Lower lobe of right lung (tissue), 2 donors: ENCODE measurements at regions not wholly inside any gene's neighbourhood (a gene's known extent, or its start where the extent isn't known, plus 50 kb on each side); places are given as distances from the start of the nearest gene placed in this dataset.

Source experiments
- ATAC-seq, 2 donors: fragments of 200-7000 bp; cut with Tn5 transposase; one replicate each; pipeline ENCODE4 v1.9.1; 2020 to 2022; ENCODE audit warnings: mild to moderate bottlenecking in 2 of 2, moderate library complexity in 2 of 2
- DNase-seq: peaks from one replicate; pipeline ENCODE4 v3.0.0-alpha.2; 2020
- H3K27ac ChIP-seq: fragments of 200-600 bp; one replicate; pipeline ENCODE4 v1.8.0; 2022
- H3K27me3 ChIP-seq: fragments of 200-600 bp; one replicate; pipeline ENCODE4 v1.8.0; 2022; ENCODE audit warnings: low read depth
- H3K36me3 ChIP-seq: fragments of 200-600 bp; one replicate; pipeline ENCODE4 v1.8.0; 2022; ENCODE audit warnings: mild to moderate bottlenecking
- H3K4me1 ChIP-seq: fragments of 200-600 bp; one replicate; pipeline ENCODE4 v1.8.0; 2022
- H3K4me3 ChIP-seq: fragments of 200-600 bp; one replicate; pipeline ENCODE4 v1.8.0; 2022; ENCODE audit warnings: mild to moderate bottlenecking
- H3K9me3 ChIP-seq: fragments of 200-600 bp; one replicate; pipeline ENCODE4 v1.8.0; 2022
- intact Hi-C: fragments of 100-400 bp; cut with DNase I; formaldehyde crosslinking; loops from one replicate; pipeline ENCODE4 v1.11.0; 2022
- TF ChIP-seq, protein P1 (sequence below): fragments of 200-600 bp; IDR thresholded peaks from one replicate; pipeline ENCODE4 v1.8.0; 2022; ENCODE audit warnings: antibody characterized with exemption, mild to moderate bottlenecking
- donor health status: DM: no; HTN: yes; CAD: no; lungs with severe emphysema.

DNA sequence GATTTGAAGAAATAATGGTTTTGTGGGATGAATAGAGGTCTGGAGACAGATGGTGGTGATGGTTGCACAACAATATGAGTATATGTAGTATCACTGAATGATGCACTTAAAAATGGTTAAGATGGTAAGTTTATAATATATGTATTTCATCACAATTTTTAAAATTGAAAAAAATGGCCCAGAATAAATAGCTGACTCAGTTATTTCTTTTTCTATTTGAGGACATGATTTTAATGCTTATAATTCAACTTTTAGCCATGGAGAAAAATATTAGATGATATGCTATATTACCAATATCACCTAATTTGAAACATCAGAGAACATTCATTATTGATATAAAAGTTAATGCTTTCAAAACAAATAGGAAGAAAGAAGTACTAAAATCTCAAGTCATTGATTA lies 339.8 kb upstream of the LINC00305 start:
- DNase-seq (no peak), ATAC-seq (no peak)
- Histone ChIP-seq H3K27ac (no peak overlapping the region), H3K4me3 (no peak overlapping the region), H3K27me3 (no peaks in the 10 kb centered on the region), H3K9me3 (no peaks in the 10 kb centered on the region), H3K4me1 (no peaks in the 10 kb centered on the region), H3K36me3 (no peaks in the 10 kb centered on the region)
- intact Hi-C loops, result no loop called here
- TF ChIP-seq, protein P1, sequence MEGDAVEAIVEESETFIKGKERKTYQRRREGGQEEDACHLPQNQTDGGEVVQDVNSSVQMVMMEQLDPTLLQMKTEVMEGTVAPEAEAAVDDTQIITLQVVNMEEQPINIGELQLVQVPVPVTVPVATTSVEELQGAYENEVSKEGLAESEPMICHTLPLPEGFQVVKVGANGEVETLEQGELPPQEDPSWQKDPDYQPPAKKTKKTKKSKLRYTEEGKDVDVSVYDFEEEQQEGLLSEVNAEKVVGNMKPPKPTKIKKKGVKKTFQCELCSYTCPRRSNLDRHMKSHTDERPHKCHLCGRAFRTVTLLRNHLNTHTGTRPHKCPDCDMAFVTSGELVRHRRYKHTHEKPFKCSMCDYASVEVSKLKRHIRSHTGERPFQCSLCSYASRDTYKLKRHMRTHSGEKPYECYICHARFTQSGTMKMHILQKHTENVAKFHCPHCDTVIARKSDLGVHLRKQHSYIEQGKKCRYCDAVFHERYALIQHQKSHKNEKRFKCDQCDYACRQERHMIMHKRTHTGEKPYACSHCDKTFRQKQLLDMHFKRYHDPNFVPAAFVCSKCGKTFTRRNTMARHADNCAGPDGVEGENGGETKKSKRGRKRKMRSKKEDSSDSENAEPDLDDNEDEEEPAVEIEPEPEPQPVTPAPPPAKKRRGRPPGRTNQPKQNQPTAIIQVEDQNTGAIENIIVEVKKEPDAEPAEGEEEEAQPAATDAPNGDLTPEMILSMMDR, result no peak

DNA sequence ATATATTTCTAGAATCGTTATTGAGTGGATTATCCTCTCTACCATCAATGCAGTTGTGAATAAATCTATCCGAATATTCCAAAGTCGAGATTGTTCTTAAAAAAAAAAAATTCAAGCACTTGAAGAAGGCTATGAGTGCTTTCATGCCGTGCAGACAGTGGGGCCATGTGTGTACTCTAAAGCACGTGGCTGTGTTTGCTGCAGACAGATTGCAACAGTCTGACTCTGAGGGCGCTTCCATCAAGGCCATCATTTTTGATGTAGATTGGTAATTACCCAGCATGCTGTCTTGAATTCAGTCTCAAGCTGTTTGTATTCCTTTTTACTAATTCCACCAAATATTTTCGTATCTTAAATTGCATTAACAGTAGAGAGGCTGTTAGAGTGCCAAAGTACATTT lies 325.9 kb upstream of the LINC00305 start:
- TF ChIP-seq, protein P1, result no peak
- no peak for ATAC-seq
- H3K4me3 ChIP-seq, result no peak overlapping the region

DNA sequence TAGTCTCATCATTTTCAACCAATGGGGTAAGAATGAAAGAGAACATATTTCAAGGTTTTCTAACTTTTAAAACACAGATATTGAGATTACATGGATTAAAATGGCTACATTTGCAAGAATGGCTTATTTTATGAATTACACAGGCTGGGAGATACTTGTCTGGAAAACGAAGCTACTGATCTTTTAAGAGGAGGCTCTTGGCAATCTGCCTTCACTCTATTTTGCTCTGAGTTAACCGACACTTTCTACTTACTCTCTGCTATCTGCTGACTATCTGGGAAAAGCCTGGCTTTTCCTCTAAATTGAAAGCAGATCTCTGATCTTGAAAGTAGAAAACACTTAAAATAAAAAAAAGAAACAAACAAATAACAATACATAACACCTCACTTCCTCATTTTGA lies 325.4 kb upstream of the LINC00305 start:
- Histone ChIP-seq H3K4me1 (no peaks in the 10 kb centered on the region), H3K27ac (no peak overlapping the region), H3K36me3 (no peaks in the 10 kb centered on the region), H3K4me3 (no peak overlapping the region), H3K9me3 (no peaks in the 10 kb centered on the region), H3K27me3 (no peaks in the 10 kb centered on the region)
- TF ChIP-seq, protein P1, result no peak
- intact Hi-C loops, result no loop called here
- no peak for DNase-seq
- ATAC-seq, result no peak

More for the DNA sequence above, 325.9 kb upstream of the LINC00305 start:
- Histone ChIP-seq H3K9me3 (no peaks in the 10 kb centered on the region), H3K27me3 (no peaks in the 10 kb centered on the region), H3K36me3 (no peaks in the 10 kb centered on the region), H3K27ac (no peak overlapping the region), H3K4me1 (no peaks in the 10 kb centered on the region)
- no peak for DNase-seq
- intact Hi-C loops, result no loop called here

DNA sequence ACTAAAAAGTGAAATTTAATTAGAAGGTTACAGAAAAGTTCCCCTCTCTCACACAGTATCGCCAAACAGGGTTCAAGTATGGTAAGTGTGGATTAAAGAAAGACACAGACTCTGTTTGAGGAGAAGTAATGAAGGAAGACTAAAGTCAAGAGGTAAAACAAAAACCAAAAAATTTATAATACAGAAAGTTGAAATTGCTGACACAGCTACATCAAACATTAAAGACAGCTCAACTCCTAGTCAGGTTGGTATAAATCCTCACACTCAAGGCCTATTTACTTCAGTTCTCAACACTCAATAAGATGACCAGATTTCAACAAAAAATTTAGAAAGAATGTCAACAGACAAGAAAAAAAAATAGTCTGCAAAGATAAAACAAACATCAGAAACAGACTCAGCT lies 300.5 kb upstream of the LINC00305 start:
- ATAC-seq (no peak), DNase-seq (no peak)
- no peaks in the 10 kb centered on the region for H3K36me3 ChIP-seq
- intact Hi-C loops, result no loop called here
- TF ChIP-seq, protein P1, result no peak
- no peak overlapping the region for H3K4me3 ChIP-seq
- H3K9me3 ChIP-seq, result no peaks in the 10 kb centered on the region
- H3K27ac ChIP-seq, result no peak overlapping the region
- no peaks in the 10 kb centered on the region for H3K27me3 ChIP-seq
- H3K4me1 ChIP-seq, result no peaks in the 10 kb centered on the region

DNA sequence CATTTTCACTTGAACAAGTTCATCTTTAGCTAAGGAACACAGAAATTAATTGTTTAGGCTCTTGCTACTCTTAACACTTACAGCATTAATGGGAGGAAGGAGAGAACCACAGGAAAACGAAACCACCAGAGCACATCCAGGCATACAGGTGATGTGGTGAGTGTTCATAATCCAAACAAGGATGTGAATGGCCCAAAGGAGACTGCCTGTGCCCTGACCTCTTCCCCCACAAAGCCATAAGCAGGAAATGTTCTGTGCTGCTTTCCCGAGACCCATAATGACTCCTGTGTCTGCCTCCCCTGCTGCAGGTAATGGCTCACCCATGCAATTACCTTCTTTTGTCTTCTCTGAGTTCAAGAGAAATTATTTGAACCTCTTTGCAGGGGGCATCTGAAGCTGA lies 295.9 kb upstream of the LINC00305 start:
- no peaks in the 10 kb centered on the region for H3K9me3 ChIP-seq
- H3K4me3 ChIP-seq, result no peak overlapping the region
- TF ChIP-seq, protein P1, result no peak
- DNase-seq, result no peak
- intact Hi-C loops, result no loop called here
- H3K4me1 ChIP-seq, result no peaks in the 10 kb centered on the region
- no peaks in the 10 kb centered on the region for H3K27me3 ChIP-seq
- ATAC-seq, result no peak
- no peaks in the 10 kb centered on the region for H3K36me3 ChIP-seq
- H3K27ac ChIP-seq, result no peak overlapping the region

DNA sequence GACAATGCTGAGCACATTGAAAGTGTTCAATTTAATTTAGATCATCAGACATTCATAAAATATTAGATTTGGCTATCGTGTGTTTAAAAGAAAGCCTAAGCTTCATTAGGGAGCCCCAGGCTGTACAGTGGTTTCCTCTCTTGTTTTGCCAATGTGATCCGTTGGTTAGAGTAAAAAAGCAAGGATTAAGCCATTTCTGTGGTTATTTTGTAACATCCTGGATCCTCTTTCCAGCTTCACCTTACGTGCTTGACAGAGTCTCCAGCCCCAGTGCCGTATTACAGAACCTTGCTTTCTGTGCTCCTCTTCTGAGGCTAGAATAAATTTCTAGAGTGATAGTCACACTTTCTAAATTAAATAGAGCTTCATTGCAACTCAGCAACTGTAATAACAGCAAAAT lies 289.3 kb upstream of the LINC00305 start:
- Histone ChIP-seq H3K36me3 (no peaks in the 10 kb centered on the region), H3K4me1 (no peaks in the 10 kb centered on the region), H3K27ac (no peak overlapping the region), H3K27me3 (no peaks in the 10 kb centered on the region), H3K4me3 (no peak overlapping the region), H3K9me3 (peaks cover 14% of the 10 kb centered on the region)
- intact Hi-C loops, result no loop called here
- DNase-seq (no peak), ATAC-seq (no peak)
- TF ChIP-seq, protein P1, result no peak
